SK-N-MC (cell line): ENCODE measurements at regions not wholly inside any gene's neighbourhood (a gene's known extent, or its start where the extent isn't known, plus 50 kb on each side); places are given as distances from the start of the nearest gene placed in this dataset.

ENCODE experiments used
- EZH2 ChIP-seq: fragments of 200-600 bp; sonication (generic); IDR thresholded peaks from one replicate; pipeline ENCODE4 v1.6.1; 2017; ENCODE audit warnings: antibody characterized with exemption
- FOXP2 ChIP-seq: optimal IDR thresholded peaks from 2 replicates; pipeline ENCODE3; 2011; ENCODE audit warnings: mild to moderate bottlenecking, moderate library complexity; ENCODE audit not compliant: insufficient read depth; ENCODE audit errors: extremely low read length, control extremely low read depth
- POLR2AphosphoS5 ChIP-seq: IDR thresholded peaks from 2 replicates; pipeline ENCODE4 v1.6.1; 2012; ENCODE audit warnings: mild to moderate bottlenecking, low read depth, low read length, borderline replicate concordance

GRCh38 chr20:60389441-60389840 lies 431.2 kb downstream of the CDH26 start:
- TF ChIP-seq EZH2: no peak
- TF ChIP-seq POLR2AphosphoS5: no peak
- no peak for TF ChIP-seq FOXP2
